Colonic mucosa (tissue), 4 donors: ENCODE measurements at regions not wholly inside any gene's neighbourhood (a gene's known extent, or its start where the extent isn't known, plus 50 kb on each side); places are given as distances from the start of the nearest gene placed in this dataset.
"Not testable (repeated sequence)": the region's sequence is repeated elsewhere in the genome, so short reads cannot be mapped to it uniquely, and the experiment has no call there.

Source experiments
- DNase-seq: peaks from one replicate; pipeline ENCODE4 v3.0.0-alpha.2; 2020
- H3K27ac ChIP-seq: fragments of 200-600 bp; one replicate; pipeline ENCODE4 v1.8.0; 2021
- H3K27me3 ChIP-seq: fragments of 200-600 bp; one replicate; pipeline ENCODE4 v1.8.0; 2021
- H3K36me3 ChIP-seq: fragments of 200-600 bp; one replicate; pipeline ENCODE4 v1.8.0; 2021
- H3K4me1 ChIP-seq: fragments of 200-600 bp; one replicate; pipeline ENCODE4 v1.8.0; 2021; ENCODE audit warnings: mild to moderate bottlenecking
- H3K4me3 ChIP-seq: fragments of 200-600 bp; one replicate; pipeline ENCODE4 v1.8.0; 2021
- H3K9ac ChIP-seq, 2 donors: one replicate each; pipeline ENCODE4 v1.7.0; 2013; ENCODE audit warnings: control low read depth in 2 of 2, low read depth in 2 of 2, low read length in 2 of 2
- H3K9me3 ChIP-seq: fragments of 200-600 bp; one replicate; pipeline ENCODE4 v1.8.0; 2021
- CTCF ChIP-seq: fragments of 200-600 bp; IDR thresholded peaks from one replicate; pipeline ENCODE4 v1.8.0; 2022; ENCODE audit warnings: antibody characterized with exemption, mild to moderate bottlenecking
- intact Hi-C: fragments of 100-400 bp; cut with DNase I; formaldehyde crosslinking; loops from one replicate; pipeline ENCODE4 v1.14.1; 2022
- donor health status: healthy.
- donor health status: DM: no; HTN: no; CAD: no.
- donor health status: DM: no; HTN: no; CAD: no.

DNA sequence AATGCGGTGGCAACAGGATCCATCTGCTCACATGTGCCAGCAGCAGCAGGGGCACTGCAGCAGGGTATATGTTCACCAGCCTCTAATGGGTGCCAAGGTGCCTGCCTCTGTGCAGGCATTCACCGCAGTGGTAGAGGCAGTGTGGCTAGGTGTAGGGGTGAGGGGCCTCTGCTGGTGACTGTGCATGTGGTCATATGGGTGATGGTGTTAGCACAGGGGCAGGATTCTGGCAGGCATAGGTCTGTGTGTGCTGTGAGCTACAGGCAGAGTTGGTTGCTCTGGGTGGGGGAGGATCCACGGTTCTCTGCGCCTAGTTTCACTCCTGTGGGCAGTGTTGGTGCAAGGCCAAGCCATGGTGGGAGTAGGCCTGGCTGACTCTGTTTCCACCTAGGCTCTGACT, 566.5 kb upstream of the GNPDA2 start:
- Histone ChIP-seq H3K4me1 (no peaks in the 10 kb centered on the region), H3K9me3 (no peaks in the 10 kb centered on the region), H3K36me3 (no peaks in the 10 kb centered on the region), H3K27ac (no peak overlapping the region), H3K4me3 (no peak overlapping the region), H3K9ac (no peak overlapping the region), H3K27me3 (no peaks in the 10 kb centered on the region)
- DNase-seq: no peak
- no peak for TF ChIP-seq CTCF
- intact Hi-C loops: no loop called here

DNA sequence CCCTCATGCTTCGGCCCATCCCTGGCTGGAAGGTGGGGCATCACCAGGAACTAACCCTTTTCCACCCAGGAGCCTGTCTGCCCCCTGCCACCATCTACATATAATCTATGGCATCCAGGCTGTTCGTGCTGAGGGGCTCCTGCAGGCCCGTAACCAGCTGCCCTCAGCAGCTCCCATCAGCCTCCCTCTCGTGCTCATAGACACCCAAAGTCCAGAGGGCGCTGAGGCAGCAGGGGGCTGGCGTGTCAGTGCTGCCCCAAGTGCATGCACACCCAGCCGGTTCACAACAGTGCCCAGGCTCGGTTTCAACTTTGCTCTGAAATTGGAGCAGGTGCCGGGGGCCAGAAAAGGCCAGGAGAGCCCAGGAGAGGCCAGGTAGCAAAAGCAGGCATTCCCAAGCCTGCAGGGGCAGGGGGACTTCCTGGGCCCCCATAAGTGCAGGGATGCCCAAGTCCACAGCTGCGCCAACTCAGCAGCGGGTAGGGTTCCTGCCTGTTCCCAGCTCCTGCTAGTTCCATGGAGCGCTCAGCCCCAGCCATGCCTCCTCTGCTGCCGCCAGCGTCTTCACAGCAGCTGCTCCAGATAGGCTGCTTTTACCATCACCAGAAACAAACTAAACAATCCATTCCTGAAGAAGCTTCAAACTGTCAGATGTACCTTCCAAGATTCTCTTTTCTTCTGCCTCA, 558.2 kb upstream of the GNPDA2 start:
- Histone ChIP-seq H3K4me3 (no peak overlapping the region), H3K36me3 (no peaks in the 10 kb centered on the region), H3K27ac (no peak overlapping the region), H3K27me3 (no peaks in the 10 kb centered on the region), H3K9ac (no peak overlapping the region), H3K9me3 (no peaks in the 10 kb centered on the region), H3K4me1 (no peaks in the 10 kb centered on the region)
- intact Hi-C loops: no loop called here
- DNase-seq: no peak
- no peak for TF ChIP-seq CTCF

DNA sequence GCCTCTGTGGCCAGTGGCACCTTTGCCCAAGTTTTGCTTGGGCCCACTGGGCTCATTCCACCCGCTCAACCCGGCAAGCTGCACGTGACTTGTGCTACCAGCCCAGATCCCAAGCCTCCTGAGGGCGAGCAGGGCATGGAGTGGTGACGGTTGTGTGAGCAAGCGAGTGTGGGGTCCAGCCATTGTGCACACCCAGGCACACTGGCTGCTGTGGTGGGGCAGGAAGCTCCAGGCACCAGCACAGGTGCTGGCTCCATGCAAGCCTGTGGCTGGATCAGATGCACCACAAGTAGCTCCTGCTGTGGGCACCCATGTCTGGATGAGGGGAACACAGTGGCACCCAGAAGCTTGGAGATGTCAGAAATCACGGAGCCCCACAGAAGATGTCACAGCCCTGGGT, 557.0 kb upstream of the GNPDA2 start:
- Histone ChIP-seq H3K4me3 (no peak overlapping the region), H3K36me3 (no peaks in the 10 kb centered on the region), H3K27me3 (no peaks in the 10 kb centered on the region), H3K27ac (no peak overlapping the region), H3K9ac (no peak overlapping the region), H3K9me3 (no peaks in the 10 kb centered on the region), H3K4me1 (no peaks in the 10 kb centered on the region)
- TF ChIP-seq CTCF: no peak
- intact Hi-C loops: no loop called here
- DNase-seq: no peak

DNA sequence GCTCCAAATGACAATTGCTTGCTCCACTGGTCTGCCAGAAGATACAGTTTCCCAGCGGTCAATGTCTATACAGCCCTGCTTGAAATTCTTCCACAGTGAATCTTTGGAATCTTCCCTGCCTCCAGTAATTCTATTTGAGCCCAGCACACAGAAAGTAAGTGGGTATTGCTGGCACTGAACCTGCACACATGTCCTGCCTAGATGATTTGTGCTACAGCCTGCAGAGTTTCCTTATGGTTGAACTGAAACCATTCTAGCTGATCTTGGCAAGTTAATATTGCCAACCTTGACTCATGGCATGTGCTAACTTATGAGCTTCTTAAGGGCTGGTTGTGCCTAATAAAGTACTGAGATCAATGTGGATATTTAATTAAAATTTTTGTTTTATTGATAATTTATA, 553.8 kb upstream of the GNPDA2 start:
- H3K9ac ChIP-seq: no peak overlapping the region
- no peaks in the 10 kb centered on the region for H3K9me3 ChIP-seq
- no peaks in the 10 kb centered on the region for H3K4me1 ChIP-seq
- no peak for DNase-seq
- H3K27ac ChIP-seq: no peak overlapping the region
- no peak for TF ChIP-seq CTCF
- no peaks in the 10 kb centered on the region for H3K27me3 ChIP-seq
- intact Hi-C loops: no loop called here
- no peaks in the 10 kb centered on the region for H3K36me3 ChIP-seq
- no peak overlapping the region for H3K4me3 ChIP-seq

- H3K27me3 ChIP-seq: no peaks in the 10 kb centered on the region
- H3K4me1 ChIP-seq: no peaks in the 10 kb centered on the region
- DNase-seq: no peak
- TF ChIP-seq CTCF: no peak
- H3K27ac ChIP-seq: no peak overlapping the region
- intact Hi-C loops: no loop called here
- no peaks in the 10 kb centered on the region for H3K36me3 ChIP-seq
- H3K9me3 ChIP-seq: no peaks in the 10 kb centered on the region
- no peak overlapping the region for H3K9ac ChIP-seq
- H3K4me3 ChIP-seq: no peak overlapping the region
Measured at GRCh38 chr4:45275862-45276261, 549.5 kb upstream of the GNPDA2 start.

DNA sequence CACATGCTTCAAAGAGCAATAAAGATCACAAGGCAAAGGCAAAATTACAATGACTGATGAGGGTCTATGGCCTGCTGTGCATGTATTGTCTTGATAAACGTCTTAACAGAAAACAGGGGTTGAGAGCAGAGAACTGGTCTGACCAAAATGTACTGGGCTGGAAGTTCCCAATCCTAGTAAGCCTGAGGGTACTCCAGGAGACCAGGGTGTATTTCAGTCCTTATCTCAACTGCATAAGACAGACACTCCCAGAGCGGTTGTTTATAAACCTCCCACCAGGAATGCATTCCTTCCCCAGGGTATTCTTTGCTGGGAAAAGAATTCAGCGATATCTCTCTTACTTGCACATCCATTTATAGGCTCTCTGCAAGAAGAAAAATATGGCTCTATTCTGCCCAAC, 521.8 kb upstream of the GNPDA2 start:
- DNase-seq, H3K27ac ChIP-seq, H3K4me1 ChIP-seq, H3K36me3 ChIP-seq, intact Hi-C loops, H3K4me3 ChIP-seq, H3K9me3 ChIP-seq, H3K27me3 ChIP-seq, H3K9ac ChIP-seq: not testable (repeated sequence)
